H1 (cell line): ENCODE measurements at regions not wholly inside any gene's neighbourhood (a gene's known extent, or its start where the extent isn't known, plus 50 kb on each side); places are given as distances from the start of the nearest gene placed in this dataset.
"Not testable (repeated sequence)": the region's sequence is repeated elsewhere in the genome, so short reads cannot be mapped to it uniquely, and the experiment has no call there.

Source experiments
- CTCF ChIP-seq, 3 experiments: IDR thresholded peaks; 1 replicate in 2 of 3; 2 replicates in 1 of 3; pipeline versions ENCODE4 v1.5.1 to v1.6.1; 2011; ENCODE audit warnings: low read length in 3 of 3, mild to moderate bottlenecking in 3 of 3, inconsistent platforms in 2 of 3, low read depth in 1 of 3, moderate library complexity in 1 of 3; ENCODE audit not compliant: insufficient read depth in 1 of 3; ENCODE audit errors: control extremely low read depth in 1 of 3
- EP300 ChIP-seq, 2 experiments: IDR thresholded peaks; 1 replicate in 1 of 2; 2 replicates in 1 of 2; pipeline ENCODE4 v1.6.1; 2011 to 2012; ENCODE audit warnings: low read depth in 2 of 2, low read length in 2 of 2, mild to moderate bottlenecking in 2 of 2, borderline replicate concordance in 1 of 2, inconsistent platforms in 1 of 2, moderate library complexity in 1 of 2
- TAF1 ChIP-seq: IDR thresholded peaks from 2 replicates; pipeline ENCODE4 v1.6.1; 2011; ENCODE audit warnings: mild to moderate bottlenecking, low read depth, low read length

GRCh38 chr16:21333683-21334082 lies 55.6 kb upstream of the CRYM start:
- TF ChIP-seq TAF1; CTCF (IDR thresholded peaks at IDR 0.05; ENCODE audit: control extremely low read depth in 1 of 3, insufficient read depth in 1 of 3, low read depth in 1 of 3, low read length in 3 of 3); EP300 (IDR thresholded peaks at IDR 0.05; ENCODE audit: borderline replicate concordance in 1 of 2, low read depth in 2 of 2, low read length in 2 of 2): not testable (repeated sequence)
